ENCODE measurements at regions not wholly inside any gene's neighbourhood (a gene's known extent, or its start where the extent isn't known, plus 50 kb on each side); places are given as distances from the start of the nearest gene placed in this dataset.

- TF ChIP-seq CTCF (IDR thresholded peaks at IDR 0.05) = no peak
- no peak for TF ChIP-seq POLR2A (IDR thresholded peaks at IDR 0.05)
Measured at GRCh38 chr2:184006998-184007397, 591.3 kb upstream of the ZNF804A start.

All from thyroid gland (tissue), 4 donors.